ENCODE measurements at regions not wholly inside any gene's neighbourhood (a gene's known extent, or its start where the extent isn't known, plus 50 kb on each side); places are given as distances from the start of the nearest gene placed in this dataset.

GRCh38 chr11:92556431-92556830 is 331.8 kb downstream of the FAT3 start:
- Mint-ChIP-seq H3K36me3 (ENCODE audit: insufficient read depth in 2 of 2) (no peaks in the 10 kb centered on the region), H3K27me3 (ENCODE audit: low read depth) (no peaks in the 10 kb centered on the region), H3K27ac (no peak overlapping the region), H3K4me3 (no peak overlapping the region), H3K4me1 (ENCODE audit: low read depth) (no peaks in the 10 kb centered on the region), H3K9me3 (peaks cover 0 to 3% of the 10 kb centered on the region in 2 donors)
- DNase-seq (no peak), ATAC-seq (replicated peaks in 1 of 2) (no peak)

- Mint-ChIP-seq H3K4me3 (no peak overlapping the region), H3K27me3 (ENCODE audit: low read depth) (no peaks in the 10 kb centered on the region), H3K9me3 (peaks cover 0 to 3% of the 10 kb centered on the region in 2 donors), H3K27ac (no peak overlapping the region), H3K4me1 (ENCODE audit: low read depth) (no peaks in the 10 kb centered on the region), H3K36me3 (ENCODE audit: insufficient read depth in 2 of 2) (no peaks in the 10 kb centered on the region)
- no peak for DNase-seq
- ATAC-seq (replicated peaks in 1 of 2): no peak
Measured at GRCh38 chr11:92557879-92558278, 333.3 kb downstream of the FAT3 start.

GRCh38 chr11:92558323-92558722 is 333.7 kb downstream of the FAT3 start:
- ATAC-seq (replicated peaks in 1 of 2) (no peak), DNase-seq (no peak)
- no peak overlapping the region for H3K4me3 Mint-ChIP-seq
- H3K4me1 Mint-ChIP-seq (ENCODE audit: low read depth): no peaks in the 10 kb centered on the region
- H3K36me3 Mint-ChIP-seq (ENCODE audit: insufficient read depth in 2 of 2): no peaks in the 10 kb centered on the region
- H3K27ac Mint-ChIP-seq: no peak overlapping the region
- peaks cover 0 to 3% of the 10 kb centered on the region in 2 donors for H3K9me3 Mint-ChIP-seq
- H3K27me3 Mint-ChIP-seq (ENCODE audit: low read depth): no peaks in the 10 kb centered on the region

GRCh38 chr11:92569726-92570125 is 345.1 kb downstream of the FAT3 start:
- Mint-ChIP-seq H3K4me3 (no peak overlapping the region), H3K27ac (no peak overlapping the region), H3K27me3 (ENCODE audit: low read depth) (no peaks in the 10 kb centered on the region), H3K36me3 (ENCODE audit: insufficient read depth in 2 of 2) (no peaks in the 10 kb centered on the region), H3K9me3 (no peaks in the 10 kb centered on the region), H3K4me1 (ENCODE audit: low read depth) (no peaks in the 10 kb centered on the region)
- no peak for DNase-seq
- ATAC-seq (replicated peaks in 1 of 2): no peak

- DNase-seq (no peak), ATAC-seq (replicated peaks in 1 of 2) (no peak)
- Mint-ChIP-seq H3K4me3 (no peak overlapping the region), H3K27ac (no peak overlapping the region), H3K4me1 (ENCODE audit: low read depth) (no peaks in the 10 kb centered on the region), H3K36me3 (ENCODE audit: insufficient read depth in 2 of 2) (no peaks in the 10 kb centered on the region), H3K27me3 (ENCODE audit: low read depth) (no peaks in the 10 kb centered on the region), H3K9me3 (no peaks in the 10 kb centered on the region)
Measured at GRCh38 chr11:92572559-92572958, 347.9 kb downstream of the FAT3 start.

- H3K36me3 Mint-ChIP-seq (ENCODE audit: insufficient read depth in 2 of 2): no peaks in the 10 kb centered on the region
- H3K27ac Mint-ChIP-seq: no peak overlapping the region
- no peak for DNase-seq
Measured at GRCh38 chr11:92576315-92576714, 351.7 kb downstream of the FAT3 start.

GRCh38 chr11:92580908-92581307 is 356.3 kb downstream of the FAT3 start:
- Mint-ChIP-seq H3K36me3 (ENCODE audit: insufficient read depth in 2 of 2) (no peaks in the 10 kb centered on the region), H3K4me3 (no peak overlapping the region), H3K27me3 (ENCODE audit: low read depth) (no peaks in the 10 kb centered on the region), H3K4me1 (ENCODE audit: low read depth) (no peaks in the 10 kb centered on the region), H3K27ac (no peak overlapping the region), H3K9me3 (no peaks in the 10 kb centered on the region)
- no peak for DNase-seq
- ATAC-seq (replicated peaks in 1 of 2): no peak

More at GRCh38 chr11:92576315-92576714, 351.7 kb downstream of the FAT3 start:
- no peaks in the 10 kb centered on the region for H3K4me1 Mint-ChIP-seq (ENCODE audit: low read depth)
- H3K4me3 Mint-ChIP-seq: no peak overlapping the region
- no peak for ATAC-seq (replicated peaks in 1 of 2)
- H3K27me3 Mint-ChIP-seq (ENCODE audit: low read depth): no peaks in the 10 kb centered on the region
- H3K9me3 Mint-ChIP-seq: no peaks in the 10 kb centered on the region

- no peak overlapping the region for H3K27ac Mint-ChIP-seq
- H3K36me3 Mint-ChIP-seq (ENCODE audit: insufficient read depth in 2 of 2): no peaks in the 10 kb centered on the region
- H3K4me3 Mint-ChIP-seq: no peak overlapping the region
- H3K27me3 Mint-ChIP-seq (ENCODE audit: low read depth): no peaks in the 10 kb centered on the region
- no peaks in the 10 kb centered on the region for H3K4me1 Mint-ChIP-seq (ENCODE audit: low read depth)
- ATAC-seq (replicated peaks in 1 of 2): no peak
- H3K9me3 Mint-ChIP-seq: peaks cover 0 to 2% of the 10 kb centered on the region in 2 donors
- DNase-seq: no peak
Measured at GRCh38 chr11:92588393-92588792, 363.8 kb downstream of the FAT3 start.

- DNase-seq (no peak), ATAC-seq (replicated peaks in 1 of 2) (no peak)
- no peak overlapping the region for H3K4me3 Mint-ChIP-seq
- peaks cover 0 to 2% of the 10 kb centered on the region in 2 donors for H3K9me3 Mint-ChIP-seq
- no peak overlapping the region for H3K27ac Mint-ChIP-seq
- no peaks in the 10 kb centered on the region for H3K27me3 Mint-ChIP-seq (ENCODE audit: low read depth)
- H3K36me3 Mint-ChIP-seq (ENCODE audit: insufficient read depth in 2 of 2): no peaks in the 10 kb centered on the region
- no peaks in the 10 kb centered on the region for H3K4me1 Mint-ChIP-seq (ENCODE audit: low read depth)
Measured at GRCh38 chr11:92589512-92589911, 364.9 kb downstream of the FAT3 start.

- H3K27me3 Mint-ChIP-seq (ENCODE audit: low read depth): no peaks in the 10 kb centered on the region
- H3K36me3 Mint-ChIP-seq (ENCODE audit: insufficient read depth in 2 of 2): no peaks in the 10 kb centered on the region
- DNase-seq (no peak), ATAC-seq (replicated peaks in 1 of 2) (no peak)
- no peaks in the 10 kb centered on the region for H3K4me1 Mint-ChIP-seq (ENCODE audit: low read depth)
- H3K27ac Mint-ChIP-seq: no peak overlapping the region
- no peak overlapping the region for H3K4me3 Mint-ChIP-seq
- H3K9me3 Mint-ChIP-seq: peaks cover 0 to 2% of the 10 kb centered on the region in 2 donors
Measured at GRCh38 chr11:92591521-92591920, 366.9 kb downstream of the FAT3 start.

GRCh38 chr11:92594251-92594650 is 369.6 kb downstream of the FAT3 start:
- Mint-ChIP-seq H3K27ac (no peak overlapping the region), H3K36me3 (ENCODE audit: insufficient read depth in 2 of 2) (no peaks in the 10 kb centered on the region), H3K27me3 (ENCODE audit: low read depth) (no peaks in the 10 kb centered on the region), H3K9me3 (peaks cover 0 to 2% of the 10 kb centered on the region in 2 donors), H3K4me1 (ENCODE audit: low read depth) (no peaks in the 10 kb centered on the region), H3K4me3 (no peak overlapping the region)
- ATAC-seq (replicated peaks in 1 of 2): no peak
- no peak for DNase-seq

GRCh38 chr11:92595052-92595451 is 370.4 kb downstream of the FAT3 start:
- Mint-ChIP-seq H3K36me3 (ENCODE audit: insufficient read depth in 2 of 2) (no peaks in the 10 kb centered on the region), H3K4me1 (ENCODE audit: low read depth) (no peaks in the 10 kb centered on the region), H3K9me3 (peaks cover 0 to 2% of the 10 kb centered on the region in 2 donors), H3K27me3 (ENCODE audit: low read depth) (no peaks in the 10 kb centered on the region), H3K4me3 (no peak overlapping the region), H3K27ac (no peak overlapping the region)
- ATAC-seq (replicated peaks in 1 of 2): no peak
- DNase-seq: no peak

GRCh38 chr11:92596596-92597317 is 372.1 kb downstream of the FAT3 start:
- no peaks in the 10 kb centered on the region for H3K4me1 Mint-ChIP-seq (ENCODE audit: low read depth)
- ATAC-seq (replicated peaks in 1 of 2) (no peak), DNase-seq (no peak)
- H3K36me3 Mint-ChIP-seq (ENCODE audit: insufficient read depth in 2 of 2): no peaks in the 10 kb centered on the region
- H3K27ac Mint-ChIP-seq: no peak overlapping the region
- no peak overlapping the region for H3K4me3 Mint-ChIP-seq
- no peaks in the 10 kb centered on the region for H3K27me3 Mint-ChIP-seq (ENCODE audit: low read depth)
- H3K9me3 Mint-ChIP-seq: peaks cover 0 to 5% of the 10 kb centered on the region in 2 donors

- Mint-ChIP-seq H3K9me3 (peaks cover 0 to 5% of the 10 kb centered on the region in 2 donors), H3K36me3 (ENCODE audit: insufficient read depth in 2 of 2) (no peaks in the 10 kb centered on the region), H3K27me3 (ENCODE audit: low read depth) (no peaks in the 10 kb centered on the region), H3K4me3 (no peak overlapping the region), H3K4me1 (ENCODE audit: low read depth) (no peaks in the 10 kb centered on the region), H3K27ac (no peak overlapping the region)
- no peak for ATAC-seq (replicated peaks in 1 of 2)
- no peak for DNase-seq
Measured at GRCh38 chr11:92601048-92601447, 368.4 kb upstream of the MTNR1B start.

Measured in activated T-cell treated with anti-CD3 and anti-CD28 coated beads, Interleukin-2, amount 50 U/mL, for 72 hours (primary cell).